ENCODE measurements at regions not wholly inside any gene's neighbourhood (a gene's known extent, or its start where the extent isn't known, plus 50 kb on each side); places are given as distances from the start of the nearest gene placed in this dataset.

DNA sequence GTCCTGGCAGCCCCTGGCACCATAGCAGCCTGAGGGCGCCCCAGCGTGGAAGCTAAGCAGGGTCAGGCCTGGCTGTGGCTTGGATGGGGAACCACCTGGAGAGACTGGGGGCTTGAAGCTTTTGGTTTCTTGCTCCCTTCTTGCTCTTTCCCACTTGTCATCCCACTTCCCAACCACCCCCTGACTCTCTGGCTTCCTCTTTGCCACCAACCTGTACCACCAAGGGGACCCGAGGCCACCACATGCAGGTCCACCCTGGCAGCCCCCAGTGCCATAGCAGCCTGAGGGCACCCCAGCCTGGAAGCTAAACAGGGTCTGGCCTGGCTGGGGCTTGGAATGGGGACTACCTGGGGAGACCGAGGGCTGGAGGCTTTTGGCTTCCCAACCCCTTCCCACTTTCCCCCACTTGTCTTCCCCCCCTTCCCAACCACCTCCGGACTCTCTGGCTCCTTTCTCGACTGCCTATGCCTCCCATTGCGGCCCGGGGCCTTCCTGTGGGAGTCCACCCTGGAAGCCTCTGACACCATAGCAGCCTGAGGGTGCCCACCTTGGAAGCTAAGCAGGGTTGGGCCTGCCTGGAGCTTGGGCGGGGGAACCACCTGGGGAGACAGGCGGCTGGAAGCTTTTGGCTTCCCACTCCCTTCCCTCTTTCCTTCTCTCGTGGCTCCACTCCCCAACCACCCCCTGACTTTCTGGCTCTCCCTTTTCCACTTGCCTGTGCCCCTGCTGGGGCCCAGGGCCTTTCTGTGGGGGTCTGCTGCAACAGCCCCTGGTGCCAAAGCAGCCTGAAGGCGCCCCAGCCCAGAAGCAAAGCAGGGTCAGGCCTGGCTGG, 2294.4 kb downstream of the TP53TG3F start:
- H3K4me3 ChIP-seq (ENCODE audit: low read depth, low read length), result no peak overlapping the region
- DNase-seq (ENCODE audit: low read depth, low spot score), result no peak
- ChIA-PET POLR2A (no interaction called here), CTCF (no interaction called here)
- TF ChIP-seq, protein P1, sequence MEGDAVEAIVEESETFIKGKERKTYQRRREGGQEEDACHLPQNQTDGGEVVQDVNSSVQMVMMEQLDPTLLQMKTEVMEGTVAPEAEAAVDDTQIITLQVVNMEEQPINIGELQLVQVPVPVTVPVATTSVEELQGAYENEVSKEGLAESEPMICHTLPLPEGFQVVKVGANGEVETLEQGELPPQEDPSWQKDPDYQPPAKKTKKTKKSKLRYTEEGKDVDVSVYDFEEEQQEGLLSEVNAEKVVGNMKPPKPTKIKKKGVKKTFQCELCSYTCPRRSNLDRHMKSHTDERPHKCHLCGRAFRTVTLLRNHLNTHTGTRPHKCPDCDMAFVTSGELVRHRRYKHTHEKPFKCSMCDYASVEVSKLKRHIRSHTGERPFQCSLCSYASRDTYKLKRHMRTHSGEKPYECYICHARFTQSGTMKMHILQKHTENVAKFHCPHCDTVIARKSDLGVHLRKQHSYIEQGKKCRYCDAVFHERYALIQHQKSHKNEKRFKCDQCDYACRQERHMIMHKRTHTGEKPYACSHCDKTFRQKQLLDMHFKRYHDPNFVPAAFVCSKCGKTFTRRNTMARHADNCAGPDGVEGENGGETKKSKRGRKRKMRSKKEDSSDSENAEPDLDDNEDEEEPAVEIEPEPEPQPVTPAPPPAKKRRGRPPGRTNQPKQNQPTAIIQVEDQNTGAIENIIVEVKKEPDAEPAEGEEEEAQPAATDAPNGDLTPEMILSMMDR (IDR thresholded peaks at IDR 0.05; ENCODE audit: insufficient read depth, low read length, missing control alignments), result no peak

DNA sequence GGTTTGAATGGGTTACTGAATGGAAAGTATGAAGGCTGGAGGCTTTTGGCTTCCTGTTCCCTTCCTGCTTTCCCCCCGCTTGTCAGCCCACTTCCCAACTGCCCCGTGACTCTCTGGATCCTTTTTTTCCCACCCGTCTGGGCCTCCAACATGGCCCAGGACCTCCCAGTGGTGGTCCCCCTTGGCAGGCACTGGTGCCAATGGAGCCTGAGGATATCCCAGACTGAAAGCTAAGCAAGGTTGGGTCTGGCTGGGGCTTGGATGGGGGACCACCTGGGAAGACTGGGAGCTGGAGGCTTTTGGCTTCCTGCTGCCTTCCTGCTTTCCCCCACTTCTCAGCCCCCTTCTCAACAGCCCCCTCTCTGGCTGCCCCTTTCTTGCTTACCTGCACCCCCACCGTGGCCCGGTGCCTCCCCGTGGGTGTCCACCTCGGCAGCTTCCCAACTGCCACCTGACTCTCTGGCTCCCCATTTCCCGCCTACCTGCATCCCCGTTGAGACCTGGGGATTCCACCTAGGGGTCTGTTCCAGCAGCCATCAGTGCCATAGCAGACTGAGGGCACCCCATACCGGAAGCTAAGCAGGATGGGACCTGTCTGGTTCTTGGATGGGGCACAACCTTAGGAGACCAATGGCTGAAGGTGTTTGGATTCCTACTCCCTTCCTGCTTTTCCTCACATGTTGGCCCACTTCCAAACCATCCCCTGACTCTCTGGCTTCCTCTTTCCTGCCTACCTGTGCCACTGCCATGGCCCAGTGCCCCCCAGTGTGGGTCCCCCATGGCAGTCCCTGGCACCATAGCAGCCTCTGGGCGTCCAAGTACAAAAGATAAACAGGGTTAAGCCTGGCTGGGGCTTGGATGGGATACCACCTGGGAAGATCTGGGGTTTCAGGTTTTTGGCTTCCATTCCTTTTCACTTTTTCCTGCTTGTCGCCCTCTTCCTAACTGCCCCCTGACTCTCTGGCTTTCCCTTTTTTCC, 2295.3 kb downstream of the TP53TG3F start:
- H3K4me3 ChIP-seq (ENCODE audit: low read depth, low read length), result no peak overlapping the region
- POLR2A ChIA-PET, result no interaction called here
- CTCF ChIA-PET, result no interaction called here
- TF ChIP-seq, protein P1 (IDR thresholded peaks at IDR 0.05; ENCODE audit: insufficient read depth, low read length, missing control alignments), result no peak
- no peak for DNase-seq (ENCODE audit: low read depth, low spot score)

DNA sequence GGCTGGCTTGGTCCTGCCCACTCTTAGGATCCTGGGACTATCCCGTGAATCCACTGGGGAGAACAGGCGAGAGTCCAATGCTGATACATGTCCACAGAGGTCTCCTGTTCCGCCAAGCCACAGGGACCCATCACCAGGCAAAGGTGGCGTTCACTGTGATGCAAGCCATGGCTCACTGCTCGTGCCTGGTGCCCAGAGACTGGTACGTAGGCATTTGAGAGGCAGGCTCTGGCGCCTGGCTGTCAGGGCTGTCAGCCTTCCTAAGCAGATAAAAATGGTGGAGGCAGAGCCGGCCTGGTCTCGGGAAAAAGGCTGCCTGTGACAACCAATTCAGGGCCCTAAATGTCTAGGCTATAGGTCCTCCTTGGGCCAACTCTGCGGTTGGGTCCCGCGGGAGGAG, 2329.0 kb downstream of the TP53TG3F start:
- ChIA-PET CTCF (no interaction called here), POLR2A (no interaction called here)
- no peak for DNase-seq (ENCODE audit: low read depth, low spot score)
- TF ChIP-seq, protein P1 (IDR thresholded peaks at IDR 0.05; ENCODE audit: insufficient read depth, low read length, missing control alignments), result no peak
- no peak overlapping the region for H3K4me3 ChIP-seq (ENCODE audit: low read depth, low read length)

DNA sequence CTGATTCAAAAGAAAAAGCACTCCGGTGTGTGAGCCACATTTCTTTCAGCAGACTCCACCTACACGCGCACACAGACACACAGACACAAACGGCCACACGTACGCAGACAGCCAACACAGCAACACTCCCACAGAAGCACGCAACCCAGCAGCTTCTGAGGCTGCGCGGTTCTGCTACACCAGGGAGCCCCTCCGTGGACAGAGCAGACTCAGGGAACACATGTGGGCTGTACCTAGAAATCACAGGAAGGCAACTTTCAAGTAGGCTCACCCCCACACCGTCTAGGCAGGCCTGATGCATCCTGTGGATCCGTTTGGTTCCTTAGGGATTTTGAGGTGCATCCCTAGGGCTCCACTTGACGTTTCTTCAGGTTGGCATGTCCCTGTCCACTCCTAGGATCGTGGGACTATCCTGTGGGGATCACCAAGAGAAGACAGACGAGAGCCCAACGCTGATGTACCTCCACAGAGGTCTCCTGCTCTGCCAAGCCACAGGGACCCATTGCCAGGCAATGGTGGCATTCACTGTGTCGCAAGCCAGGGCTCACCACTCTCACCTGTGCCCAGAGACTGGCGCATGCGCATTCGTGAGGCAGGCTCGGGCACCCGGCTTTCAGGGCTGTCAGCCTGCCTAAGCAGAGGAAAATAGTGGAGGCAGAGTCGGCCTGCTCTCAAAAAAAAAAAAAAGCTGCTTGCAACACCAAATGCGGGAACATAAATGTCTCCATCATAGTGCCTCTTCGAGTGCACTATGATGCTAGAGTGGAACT, 2333.3 kb downstream of the TP53TG3F start:
- H3K4me3 ChIP-seq (ENCODE audit: low read depth, low read length), result no peak overlapping the region
- CTCF ChIA-PET, result no interaction called here
- DNase-seq (ENCODE audit: low read depth, low spot score), result no peak
- TF ChIP-seq, protein P1 (IDR thresholded peaks at IDR 0.05; ENCODE audit: insufficient read depth, low read length, missing control alignments), result no peak
- POLR2A ChIA-PET, result no interaction called here

DNA sequence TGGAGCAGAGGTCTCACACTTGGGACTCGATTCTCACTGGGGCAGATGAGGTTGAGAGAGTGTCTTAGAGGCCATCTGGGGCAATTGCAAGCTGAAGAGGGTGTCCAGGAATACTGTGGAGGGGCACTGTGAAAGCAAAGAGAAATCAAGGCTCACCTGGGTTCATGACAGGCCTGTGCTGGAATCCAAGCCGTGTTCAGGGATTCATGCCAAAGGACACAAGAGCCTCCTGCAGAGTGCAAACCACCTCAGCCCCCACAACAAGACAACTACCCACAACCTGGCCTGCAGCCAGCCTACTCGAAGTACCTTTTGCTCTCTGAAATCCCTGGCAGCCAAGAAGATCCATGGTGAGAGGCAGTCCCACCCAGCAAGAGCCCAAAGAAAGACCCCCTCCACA, 2334.2 kb downstream of the TP53TG3F start:
- ChIA-PET POLR2A (no interaction called here), CTCF (no interaction called here)
- TF ChIP-seq, protein P1 (IDR thresholded peaks at IDR 0.05; ENCODE audit: insufficient read depth, low read length, missing control alignments), result no peak
- H3K4me3 ChIP-seq (ENCODE audit: low read depth, low read length), result no peak overlapping the region
- DNase-seq (ENCODE audit: low read depth, low spot score), result no peak

Measured in AG04449 (cell line).